Central memory CD8-positive, alpha-beta T cell (primary cell): ENCODE measurements at regions not wholly inside any gene's neighbourhood (a gene's known extent, or its start where the extent isn't known, plus 50 kb on each side); places are given as distances from the start of the nearest gene placed in this dataset.

Experiments used
- ATAC-seq: fragments of 150-1000 bp; cut with Tn5 transposase; replicated peaks from 2 replicates; pipeline ENCODE4 v1.10.0; 2022; ENCODE audit warnings: mild to moderate bottlenecking, moderate FRiP score, moderate number of reproducible peaks; ENCODE audit not compliant: poor library complexity, severe bottlenecking; ENCODE audit errors: extremely low read depth
- DNase-seq, 2 donors: peaks; one replicate each; pipeline ENCODE4 v3.0.0; 2021; ENCODE audit warnings: low spot score in 2 of 2
- H3K27ac Mint-ChIP-seq: one replicate; pipeline ENCODE4 v1.8.0; 2022; ENCODE audit warnings: low read depth, mild to moderate bottlenecking, moderate library complexity, mixed read lengths
- H3K27me3 Mint-ChIP-seq: one replicate; pipeline ENCODE4 v1.8.0; 2022; ENCODE audit warnings: mixed read lengths
- H3K36me3 Mint-ChIP-seq: one replicate; pipeline ENCODE4 v1.8.0; 2022; ENCODE audit warnings: mild to moderate bottlenecking, moderate library complexity, mixed read lengths; ENCODE audit not compliant: insufficient read depth
- H3K4me1 Mint-ChIP-seq: one replicate; pipeline ENCODE4 v1.8.0; 2022; ENCODE audit warnings: mixed read lengths
- H3K4me3 Mint-ChIP-seq: one replicate; pipeline ENCODE4 v1.8.0; 2022; ENCODE audit warnings: mild to moderate bottlenecking, moderate library complexity, mixed read lengths
- H3K9me3 Mint-ChIP-seq: one replicate; pipeline ENCODE4 v1.8.0; 2022; ENCODE audit warnings: mixed read lengths

GRCh38 chr1:164949771-164950471 lies 390.9 kb downstream of the PBX1 start:
- H3K27ac Mint-ChIP-seq, result no peak overlapping the region
- no peak for ATAC-seq
- H3K27me3 Mint-ChIP-seq, result no peaks in the 10 kb centered on the region
- H3K9me3 Mint-ChIP-seq, result peaks cover 29% of the 10 kb centered on the region
- H3K4me1 Mint-ChIP-seq, result no peaks in the 10 kb centered on the region
- no peak overlapping the region for H3K4me3 Mint-ChIP-seq
- H3K36me3 Mint-ChIP-seq, result no peaks in the 10 kb centered on the region
- DNase-seq, result no peak

DNA sequence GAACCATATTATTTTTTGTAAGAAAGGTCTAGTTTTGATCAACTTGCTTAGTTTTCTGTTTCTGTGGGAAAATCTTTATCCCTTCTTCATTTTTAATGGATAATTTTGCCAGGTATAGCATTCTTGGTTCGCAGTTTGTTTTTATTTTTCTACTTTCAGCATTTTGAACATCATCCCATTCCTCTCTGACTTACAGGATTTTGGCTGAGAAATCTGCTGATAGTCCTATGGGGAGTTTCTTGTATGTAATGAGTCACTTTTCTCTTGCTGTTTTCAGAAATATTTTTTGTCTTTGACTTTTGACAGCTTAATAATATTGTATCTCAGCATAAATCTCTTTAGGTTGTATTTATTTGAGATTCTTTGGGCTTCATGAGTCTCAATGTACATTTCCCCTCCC lies 389.1 kb downstream of the PBX1 start:
- H3K27ac Mint-ChIP-seq, result no peak overlapping the region
- no peak for ATAC-seq
- no peaks in the 10 kb centered on the region for H3K4me1 Mint-ChIP-seq
- H3K36me3 Mint-ChIP-seq, result no peaks in the 10 kb centered on the region
- no peak for DNase-seq
- H3K27me3 Mint-ChIP-seq, result no peaks in the 10 kb centered on the region
- H3K4me3 Mint-ChIP-seq, result no peak overlapping the region
- peaks cover 29% of the 10 kb centered on the region for H3K9me3 Mint-ChIP-seq

DNA sequence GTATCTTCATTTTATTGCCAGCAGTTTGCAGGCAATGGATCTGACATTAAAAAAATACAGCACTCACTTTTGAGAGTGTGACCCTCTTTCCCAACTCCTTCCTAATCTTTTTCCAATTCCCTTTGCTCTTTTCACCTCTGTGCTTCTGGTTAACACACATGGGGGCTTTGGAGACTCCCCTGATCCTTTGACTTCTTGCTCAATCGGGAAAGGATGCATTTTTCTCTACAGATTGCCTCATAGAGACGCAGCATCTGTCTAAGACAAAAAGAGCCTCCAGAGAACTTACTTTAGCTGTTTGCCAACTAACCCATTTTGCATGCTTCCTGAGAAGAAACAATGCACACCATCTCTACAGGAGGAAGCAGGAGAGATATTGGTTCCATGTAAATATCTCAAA lies 378.3 kb downstream of the PBX1 start:
- Mint-ChIP-seq H3K27ac (no peak overlapping the region), H3K36me3 (no peaks in the 10 kb centered on the region), H3K27me3 (no peaks in the 10 kb centered on the region), H3K4me1 (no peaks in the 10 kb centered on the region), H3K4me3 (no peak overlapping the region), H3K9me3 (peaks cover 15% of the 10 kb centered on the region)
- ATAC-seq (no peak), DNase-seq (no peak)

DNA sequence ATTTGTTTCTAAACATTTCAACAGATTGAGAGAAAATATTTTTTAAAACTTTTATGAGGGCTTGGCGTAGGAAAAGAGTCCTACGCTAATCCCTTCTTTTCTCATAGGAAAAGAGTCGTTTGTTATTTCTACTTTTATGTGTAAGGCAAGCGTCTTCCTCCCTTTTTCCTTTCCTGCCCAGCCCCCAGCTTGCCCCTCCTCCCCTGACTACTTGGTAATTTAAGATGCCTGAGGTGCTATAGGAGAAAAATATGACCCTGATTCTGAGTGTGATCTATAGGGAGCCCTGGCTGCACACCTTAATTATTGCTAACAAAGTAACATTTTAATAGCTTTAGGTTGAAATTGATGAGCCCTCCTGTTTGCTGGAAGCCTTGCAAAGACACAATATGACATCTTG lies 373.6 kb downstream of the PBX1 start:
- Mint-ChIP-seq H3K36me3 (no peaks in the 10 kb centered on the region), H3K4me1 (no peaks in the 10 kb centered on the region), H3K4me3 (no peak overlapping the region), H3K9me3 (peaks cover 12% of the 10 kb centered on the region), H3K27ac (no peak overlapping the region), H3K27me3 (no peaks in the 10 kb centered on the region)
- ATAC-seq (no peak), DNase-seq (no peak)

DNA sequence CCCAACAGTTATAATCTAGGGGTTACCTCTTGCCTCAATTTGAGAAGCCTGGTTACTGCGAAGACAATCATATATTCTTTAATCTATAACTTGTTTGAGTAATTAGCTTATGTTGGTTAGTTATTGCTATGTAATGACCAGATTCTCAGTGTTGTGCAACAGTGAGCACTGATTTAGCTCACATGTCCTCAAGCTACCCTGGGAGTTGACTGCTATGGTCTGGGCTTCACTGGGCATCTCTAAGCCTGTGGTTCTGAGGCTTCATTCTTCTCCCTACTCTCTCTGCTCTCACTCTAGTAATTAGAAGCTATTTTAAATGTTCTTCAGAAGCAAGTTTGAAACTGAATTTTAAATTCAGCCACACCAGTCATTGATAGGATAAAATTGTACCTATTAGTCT lies 371.8 kb downstream of the PBX1 start:
- ATAC-seq (no peak), DNase-seq (no peak)
- H3K27ac Mint-ChIP-seq, result no peak overlapping the region
- no peaks in the 10 kb centered on the region for H3K36me3 Mint-ChIP-seq
- no peaks in the 10 kb centered on the region for H3K27me3 Mint-ChIP-seq
- H3K9me3 Mint-ChIP-seq, result peaks cover 6% of the 10 kb centered on the region
- no peaks in the 10 kb centered on the region for H3K4me1 Mint-ChIP-seq
- H3K4me3 Mint-ChIP-seq, result no peak overlapping the region

DNA sequence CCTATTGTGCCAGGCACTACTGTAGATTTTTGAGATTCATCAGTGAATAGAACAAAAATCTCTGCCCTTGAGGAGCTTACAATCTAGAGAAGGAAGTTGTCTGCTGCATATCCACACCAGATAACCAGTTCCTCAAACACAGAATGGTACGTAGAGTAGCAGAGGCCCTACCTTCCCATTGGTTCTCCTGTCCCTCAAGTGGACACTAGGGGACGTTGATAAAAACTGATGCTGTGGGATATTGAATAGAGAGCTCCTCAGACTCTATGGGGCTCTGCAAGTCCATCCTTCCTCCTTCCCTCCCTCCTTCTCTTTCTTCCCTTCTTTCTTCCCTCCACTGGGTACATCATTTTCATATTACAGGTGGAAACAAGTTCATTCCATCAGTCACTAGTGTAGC lies 371.3 kb downstream of the PBX1 start:
- H3K27me3 Mint-ChIP-seq, result no peaks in the 10 kb centered on the region
- peaks cover 6% of the 10 kb centered on the region for H3K9me3 Mint-ChIP-seq
- H3K4me3 Mint-ChIP-seq, result no peak overlapping the region
- no peaks in the 10 kb centered on the region for H3K4me1 Mint-ChIP-seq
- no peak for DNase-seq
- H3K36me3 Mint-ChIP-seq, result no peaks in the 10 kb centered on the region
- no peak for ATAC-seq
- no peak overlapping the region for H3K27ac Mint-ChIP-seq

DNA sequence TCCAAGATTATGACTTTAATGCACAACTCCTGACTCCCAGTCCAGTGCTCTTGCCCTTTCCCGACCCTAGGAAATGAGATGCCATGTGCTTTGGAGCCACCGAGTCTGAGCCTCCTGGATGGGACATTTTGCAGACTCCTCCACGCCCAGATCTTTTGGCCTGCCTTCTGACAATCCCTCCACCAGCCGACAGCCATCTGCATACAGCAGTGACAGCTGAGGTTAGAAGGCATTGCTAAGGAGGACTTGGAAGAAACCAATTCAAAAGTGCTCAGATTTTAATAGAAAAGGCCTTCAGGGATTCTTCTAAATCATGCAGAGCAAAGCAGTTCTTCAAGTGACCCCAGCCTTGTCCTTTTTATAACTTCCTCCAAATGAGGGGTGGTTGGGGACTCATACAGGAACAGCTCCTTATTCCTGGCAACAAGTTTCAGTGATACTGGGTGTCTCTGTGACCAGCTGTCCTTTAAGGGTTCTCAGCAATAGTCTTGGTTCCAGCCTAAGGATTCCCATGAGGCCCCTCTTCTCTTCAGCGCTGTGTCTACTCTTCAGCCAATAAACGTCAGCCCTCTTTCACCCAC lies 369.3 kb downstream of the PBX1 start:
- H3K9me3 Mint-ChIP-seq, result peaks cover 6% of the 10 kb centered on the region
- no peak overlapping the region for H3K4me3 Mint-ChIP-seq
- ATAC-seq (no peak), DNase-seq (no peak)
- H3K27me3 Mint-ChIP-seq, result no peaks in the 10 kb centered on the region
- H3K4me1 Mint-ChIP-seq, result no peaks in the 10 kb centered on the region
- no peaks in the 10 kb centered on the region for H3K36me3 Mint-ChIP-seq
- H3K27ac Mint-ChIP-seq, result no peak overlapping the region

GRCh38 chr1:164926107-164926506 lies 367.1 kb downstream of the PBX1 start:
- H3K27ac Mint-ChIP-seq, result no peak overlapping the region
- no peaks in the 10 kb centered on the region for H3K36me3 Mint-ChIP-seq
- H3K4me3 Mint-ChIP-seq, result no peak overlapping the region

DNA sequence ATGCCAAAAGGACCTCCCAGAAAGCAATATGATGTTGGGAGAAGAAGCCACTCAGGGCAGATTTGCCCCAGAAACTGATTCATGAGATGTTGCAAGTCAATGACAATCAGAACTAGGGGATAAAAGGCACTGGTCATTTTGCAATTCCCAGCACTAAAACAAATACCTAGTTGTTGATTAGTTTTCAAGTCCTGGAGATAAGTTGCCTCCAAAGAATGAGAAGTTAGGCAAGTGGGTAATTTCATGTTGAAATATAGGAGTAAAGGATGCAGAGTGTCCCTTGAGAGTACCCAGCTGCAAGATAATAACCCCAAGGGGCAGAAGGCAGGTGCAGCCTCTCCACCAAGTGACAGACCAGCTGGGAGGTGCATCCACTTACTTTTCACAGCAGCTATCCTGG lies 363.6 kb downstream of the PBX1 start:
- no peak overlapping the region for H3K4me3 Mint-ChIP-seq
- peaks cover 9% of the 10 kb centered on the region for H3K9me3 Mint-ChIP-seq
- DNase-seq, result no peak
- H3K27me3 Mint-ChIP-seq, result no peaks in the 10 kb centered on the region
- no peak overlapping the region for H3K27ac Mint-ChIP-seq
- H3K4me1 Mint-ChIP-seq, result no peaks in the 10 kb centered on the region
- no peaks in the 10 kb centered on the region for H3K36me3 Mint-ChIP-seq
- no peak for ATAC-seq

More at GRCh38 chr1:164926107-164926506, 367.1 kb downstream of the PBX1 start:
- Mint-ChIP-seq H3K9me3 (peaks cover 7% of the 10 kb centered on the region), H3K4me1 (no peaks in the 10 kb centered on the region), H3K27me3 (no peaks in the 10 kb centered on the region)
- no peak for DNase-seq
- ATAC-seq, result no peak

GRCh38 chr1:164921493-164921892 lies 362.5 kb downstream of the PBX1 start:
- DNase-seq (no peak), ATAC-seq (no peak)
- Mint-ChIP-seq H3K27me3 (no peaks in the 10 kb centered on the region), H3K27ac (no peak overlapping the region), H3K36me3 (no peaks in the 10 kb centered on the region), H3K4me1 (no peaks in the 10 kb centered on the region), H3K9me3 (peaks cover 9% of the 10 kb centered on the region), H3K4me3 (no peak overlapping the region)

GRCh38 chr1:164918140-164918539 lies 359.2 kb downstream of the PBX1 start:
- no peak overlapping the region for H3K4me3 Mint-ChIP-seq
- H3K4me1 Mint-ChIP-seq, result no peaks in the 10 kb centered on the region
- ATAC-seq (no peak), DNase-seq (no peak)
- no peaks in the 10 kb centered on the region for H3K27me3 Mint-ChIP-seq
- H3K36me3 Mint-ChIP-seq, result no peaks in the 10 kb centered on the region
- H3K27ac Mint-ChIP-seq, result no peak overlapping the region
- peaks cover 14% of the 10 kb centered on the region for H3K9me3 Mint-ChIP-seq

DNA sequence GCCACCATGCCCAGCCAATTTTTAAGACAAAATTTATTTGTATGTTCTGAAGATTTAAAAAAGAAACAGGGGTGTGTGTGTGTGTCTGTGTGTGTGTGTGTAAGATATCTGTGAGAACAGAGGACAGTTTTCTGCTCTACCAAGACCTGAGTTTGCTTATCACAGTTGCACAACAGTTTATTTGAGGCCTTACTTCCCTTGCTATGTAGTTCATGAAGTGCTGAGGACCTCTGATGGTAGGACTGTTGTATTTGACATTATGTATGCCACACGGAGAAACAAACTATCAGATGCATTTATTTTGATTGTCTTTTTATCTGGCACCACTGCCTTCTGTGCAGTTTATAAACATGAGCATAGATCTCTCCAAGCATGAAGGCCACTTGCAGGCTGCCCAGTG lies 355.2 kb downstream of the PBX1 start:
- H3K4me1 Mint-ChIP-seq, result no peaks in the 10 kb centered on the region
- H3K36me3 Mint-ChIP-seq, result no peaks in the 10 kb centered on the region
- H3K27me3 Mint-ChIP-seq, result no peaks in the 10 kb centered on the region
- DNase-seq (no peak), ATAC-seq (no peak)
- no peak overlapping the region for H3K27ac Mint-ChIP-seq
- H3K4me3 Mint-ChIP-seq, result no peak overlapping the region
- peaks cover 17% of the 10 kb centered on the region for H3K9me3 Mint-ChIP-seq

DNA sequence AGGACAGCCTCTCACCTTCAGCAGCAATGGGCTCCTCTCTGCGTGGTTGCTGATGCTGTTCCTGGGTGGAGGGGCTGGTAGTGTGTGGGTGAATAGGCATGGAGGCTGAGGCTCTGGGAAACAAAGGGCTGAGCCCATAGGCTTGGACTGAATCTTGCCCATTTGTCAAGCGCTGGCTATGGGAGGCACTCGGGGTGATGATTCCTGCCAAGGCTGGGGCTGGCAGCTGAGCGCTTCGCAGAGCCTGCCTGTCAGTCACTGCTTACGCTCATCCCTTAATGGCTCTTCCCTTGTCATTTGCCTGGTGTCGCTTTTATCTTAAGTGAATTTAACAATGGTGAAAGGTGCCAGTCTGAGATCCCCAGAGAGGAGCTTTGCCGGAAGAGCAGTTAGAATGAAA lies 353.3 kb downstream of the PBX1 start:
- Mint-ChIP-seq H3K4me3 (no peak overlapping the region), H3K36me3 (peaks cover 2% of the 10 kb centered on the region), H3K9me3 (peaks cover 16% of the 10 kb centered on the region), H3K27ac (no peak overlapping the region), H3K4me1 (no peaks in the 10 kb centered on the region), H3K27me3 (no peaks in the 10 kb centered on the region)
- no peak for DNase-seq
- ATAC-seq, result no peak
